ENCODE measurements at regions not wholly inside any gene's neighbourhood (a gene's known extent, or its start where the extent isn't known, plus 50 kb on each side); places are given as distances from the start of the nearest gene placed in this dataset.

DNA sequence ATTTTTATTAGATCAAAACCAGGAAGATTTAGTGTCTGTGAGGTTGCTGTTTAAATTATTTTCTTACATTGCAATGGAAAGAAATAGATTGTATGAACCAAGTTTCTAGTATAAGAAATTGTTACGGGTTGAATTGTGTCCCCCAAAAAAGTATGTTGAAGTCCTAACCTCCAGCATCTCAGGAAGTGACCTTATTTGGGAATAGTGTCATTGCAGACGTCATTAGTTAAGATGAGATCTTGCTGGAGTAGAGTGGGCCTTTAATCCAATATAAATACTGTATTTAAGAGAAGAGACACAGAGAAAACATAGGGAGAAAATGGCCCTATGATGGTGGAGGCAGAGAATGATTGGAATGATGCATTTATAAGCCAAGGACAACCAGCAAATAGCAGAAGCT lies 188.7 kb upstream of the SAMSN1 start:
- no peak overlapping the region for H3K4me3 Mint-ChIP-seq
- H4K20me1 ChIP-seq (ENCODE audit: low read depth): no peaks in the 10 kb centered on the region

DNA sequence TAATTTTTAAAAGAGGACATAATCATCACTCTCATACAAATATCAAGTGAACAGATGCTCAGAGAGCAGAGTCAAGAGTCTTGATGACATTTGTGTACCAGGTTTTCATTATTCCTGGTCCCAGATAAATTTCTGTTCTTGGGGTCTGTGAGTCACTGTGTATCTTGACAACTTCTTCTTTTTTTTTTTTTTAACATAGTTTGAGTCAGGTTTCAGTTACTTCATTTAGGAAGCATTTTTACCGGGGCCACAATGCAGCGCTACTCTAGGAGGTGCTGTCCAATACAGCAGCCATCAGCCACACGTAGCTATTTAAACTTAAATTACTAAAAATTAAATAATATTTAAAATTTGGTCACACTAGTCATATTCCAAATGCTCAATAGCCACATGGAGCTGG lies 188.1 kb upstream of the SAMSN1 start:
- Histone ChIP-seq H3K36me3 (no peaks in the 10 kb centered on the region), H3K9ac (no peak overlapping the region), H4K20me1 (ENCODE audit: low read depth) (no peaks in the 10 kb centered on the region), H3K27ac (no peak overlapping the region), H3K9me3 (ENCODE audit: low read depth) (no peaks in the 10 kb centered on the region), H3K27me3 (no peaks in the 10 kb centered on the region), H3K79me2 (ENCODE audit: low read depth) (no peaks in the 10 kb centered on the region), H3K4me3 (no peak overlapping the region), H3F3A (ENCODE audit: low read depth) (no peaks in the 10 kb centered on the region), H3K4me2 (no peak overlapping the region), H2AFZ (replicated peaks) (no peak overlapping the region), H3K4me1 (no peaks in the 10 kb centered on the region)
- H3K27ac Mint-ChIP-seq: no peak overlapping the region
- TF ChIP-seq, protein P1, sequence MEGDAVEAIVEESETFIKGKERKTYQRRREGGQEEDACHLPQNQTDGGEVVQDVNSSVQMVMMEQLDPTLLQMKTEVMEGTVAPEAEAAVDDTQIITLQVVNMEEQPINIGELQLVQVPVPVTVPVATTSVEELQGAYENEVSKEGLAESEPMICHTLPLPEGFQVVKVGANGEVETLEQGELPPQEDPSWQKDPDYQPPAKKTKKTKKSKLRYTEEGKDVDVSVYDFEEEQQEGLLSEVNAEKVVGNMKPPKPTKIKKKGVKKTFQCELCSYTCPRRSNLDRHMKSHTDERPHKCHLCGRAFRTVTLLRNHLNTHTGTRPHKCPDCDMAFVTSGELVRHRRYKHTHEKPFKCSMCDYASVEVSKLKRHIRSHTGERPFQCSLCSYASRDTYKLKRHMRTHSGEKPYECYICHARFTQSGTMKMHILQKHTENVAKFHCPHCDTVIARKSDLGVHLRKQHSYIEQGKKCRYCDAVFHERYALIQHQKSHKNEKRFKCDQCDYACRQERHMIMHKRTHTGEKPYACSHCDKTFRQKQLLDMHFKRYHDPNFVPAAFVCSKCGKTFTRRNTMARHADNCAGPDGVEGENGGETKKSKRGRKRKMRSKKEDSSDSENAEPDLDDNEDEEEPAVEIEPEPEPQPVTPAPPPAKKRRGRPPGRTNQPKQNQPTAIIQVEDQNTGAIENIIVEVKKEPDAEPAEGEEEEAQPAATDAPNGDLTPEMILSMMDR (IDR thresholded peaks at IDR 0.05): no peak
- TF ChIP-seq EZH2 (IDR thresholded peaks at IDR 0.05) (no peak), EZH2phosphoT487 (IDR thresholded peaks at IDR 0.05) (no peak)
- H3K27me3 Mint-ChIP-seq (ENCODE audit: insufficient read depth, low read depth): no peaks in the 10 kb centered on the region
- H3K4me3 Mint-ChIP-seq: no peak overlapping the region
- H3K9me3 Mint-ChIP-seq: no peaks in the 10 kb centered on the region
- H3K4me1 Mint-ChIP-seq: no peaks in the 10 kb centered on the region
- DNase-seq (ENCODE audit: low spot score): no peak
- H3K36me3 Mint-ChIP-seq: no peaks in the 10 kb centered on the region

More for the DNA sequence above, 188.7 kb upstream of the SAMSN1 start:
- H3K27ac Mint-ChIP-seq: no peak overlapping the region
- DNase-seq (ENCODE audit: low spot score): no peak
- H3K9me3 ChIP-seq (ENCODE audit: low read depth): no peaks in the 10 kb centered on the region
- no peaks in the 10 kb centered on the region for H3K36me3 Mint-ChIP-seq
- H3K27me3 ChIP-seq: no peaks in the 10 kb centered on the region
- H3K4me2 ChIP-seq: no peak overlapping the region
- H3F3A ChIP-seq (ENCODE audit: low read depth): no peaks in the 10 kb centered on the region
- H3K4me3 ChIP-seq: no peak overlapping the region
- no peaks in the 10 kb centered on the region for H3K36me3 ChIP-seq
- TF ChIP-seq, protein P1 (IDR thresholded peaks at IDR 0.05): no peak
- TF ChIP-seq EZH2phosphoT487 (IDR thresholded peaks at IDR 0.05) (no peak), EZH2 (IDR thresholded peaks at IDR 0.05) (no peak)
- no peak overlapping the region for H2AFZ ChIP-seq (replicated peaks)
- H3K4me1 ChIP-seq: no peaks in the 10 kb centered on the region
- no peaks in the 10 kb centered on the region for H3K27me3 Mint-ChIP-seq (ENCODE audit: insufficient read depth, low read depth)
- H3K79me2 ChIP-seq (ENCODE audit: low read depth): no peaks in the 10 kb centered on the region
- no peaks in the 10 kb centered on the region for H3K4me1 Mint-ChIP-seq
- H3K9me3 Mint-ChIP-seq: no peaks in the 10 kb centered on the region
- H3K9ac ChIP-seq: no peak overlapping the region
- no peak overlapping the region for H3K27ac ChIP-seq

DNA sequence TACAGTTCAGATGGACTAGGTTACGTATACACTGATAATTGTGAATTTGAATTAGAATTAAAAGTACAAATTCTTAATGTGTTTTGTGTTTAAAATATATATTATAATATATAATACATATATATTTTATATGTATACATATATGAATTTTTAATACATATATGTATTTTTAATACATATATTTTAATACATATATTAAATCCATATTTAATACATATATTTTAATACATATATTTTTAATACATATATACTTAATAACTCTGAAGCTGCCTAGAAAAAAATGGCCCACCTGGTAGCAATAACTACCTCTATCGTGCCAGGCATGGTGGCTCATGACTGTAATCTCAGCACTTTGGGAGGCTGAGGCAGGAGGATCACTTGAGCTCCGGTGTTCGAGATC lies 179.1 kb upstream of the SAMSN1 start:
- no peaks in the 10 kb centered on the region for H3K79me2 ChIP-seq (ENCODE audit: low read depth)
- no peaks in the 10 kb centered on the region for H3K9me3 ChIP-seq (ENCODE audit: low read depth)
- H3K27me3 Mint-ChIP-seq (ENCODE audit: insufficient read depth, low read depth): no peaks in the 10 kb centered on the region
- DNase-seq (ENCODE audit: low spot score): no peak
- no peak overlapping the region for H3K4me3 Mint-ChIP-seq
- no peak overlapping the region for H3K27ac ChIP-seq
- H3K4me1 ChIP-seq: no peaks in the 10 kb centered on the region
- no peaks in the 10 kb centered on the region for H3K4me1 Mint-ChIP-seq
- H3K9ac ChIP-seq: no peak overlapping the region
- no peaks in the 10 kb centered on the region for H3K36me3 Mint-ChIP-seq
- no peaks in the 10 kb centered on the region for H3K36me3 ChIP-seq
- no peak overlapping the region for H3K4me3 ChIP-seq
- H2AFZ ChIP-seq (replicated peaks): no peak overlapping the region
- H3K27me3 ChIP-seq: no peaks in the 10 kb centered on the region
- no peak overlapping the region for H3K4me2 ChIP-seq
- TF ChIP-seq EZH2phosphoT487 (IDR thresholded peaks at IDR 0.05) (no peak), EZH2 (IDR thresholded peaks at IDR 0.05) (no peak)
- TF ChIP-seq, protein P1 (IDR thresholded peaks at IDR 0.05): no peak
- no peak overlapping the region for H3K27ac Mint-ChIP-seq
- H3F3A ChIP-seq (ENCODE audit: low read depth): no peaks in the 10 kb centered on the region
- no peaks in the 10 kb centered on the region for H3K9me3 Mint-ChIP-seq
- no peaks in the 10 kb centered on the region for H4K20me1 ChIP-seq (ENCODE audit: low read depth)
